GM12878 (cell line): ENCODE measurements at regions not wholly inside any gene's neighbourhood (a gene's known extent, or its start where the extent isn't known, plus 50 kb on each side); places are given as distances from the start of the nearest gene placed in this dataset.

Experiments used
- ATAC-seq: fragments of 200-7000 bp; cut with Tn5 transposase; 3 replicates; pipeline ENCODE4 v1.9.1; 2020; ENCODE audit warnings: mild to moderate bottlenecking, moderate library complexity
- BruUV-seq: library from RNA; stranded (reverse); fragments of 400-500 nt; replicated peaks from 2 replicates; lab custom pipeline; 2021; lab: Mats Ljungman, UMichigan
- CTCF ChIA-PET: fragments of 300-600 bp; sonication (Branson Sonifier 250); formaldehyde crosslinking; extraction: SDS; loops from one replicate; lab custom pipeline; 2021; ENCODE audit warnings: inconsistent platforms; lab: Yijun Ruan, JAX
- POLR2A ChIA-PET: fragments of 350-600 bp; formaldehyde crosslinking; extraction: SDS; loops from one replicate; lab custom pipeline; 2021; ENCODE audit warnings: inconsistent platforms; lab: Charles Lee
- RAD21 ChIA-PET: fragments of 300-600 bp; sonication (Branson Sonifier 250); formaldehyde crosslinking; loops from one replicate; lab custom pipeline; 2023; ENCODE audit warnings: antibody characterized with exemption; ENCODE audit not compliant: unreplicated experiment; lab: Charles Lee
- SMC1A ChIA-PET: fragments of 300-600 bp; sonication (Branson Sonifier 250); formaldehyde crosslinking; loops from one replicate; lab custom pipeline; 2023; ENCODE audit not compliant: unreplicated experiment, uncharacterized antibody; lab: Charles Lee
- DNase-seq: peaks from one replicate; pipeline ENCODE4 v3.0.0-alpha.2; 2011; ENCODE audit warnings: low read depth, low spot score
- FAIRE-seq: peaks from 3 replicates; lab custom pipeline; 2011; peaks lifted over from hg19 to GRCh38; lab: Jason Lieb, UNC
- H2AFZ ChIP-seq: 2 replicates; pipeline ENCODE4 v1.6.0; 2011; ENCODE audit warnings: low read depth, low read length, control low read depth; ENCODE audit not compliant: control insufficient read depth
- H3K27ac ChIP-seq: 2 replicates; pipeline ENCODE4 v1.5.1; 2011; ENCODE audit warnings: control low read depth; ENCODE audit not compliant: control insufficient read depth, insufficient read depth
- H3K27me3 ChIP-seq, 2 experiments: replicated peaks in 1 of 2; 2 replicates each; pipeline versions ENCODE4 v1.6.0 to v1.6.1; 2011; ENCODE audit warnings: low read length in 1 of 2; ENCODE audit not compliant: control insufficient read depth in 2 of 2, insufficient read depth in 2 of 2
- H3K36me3 ChIP-seq, 2 experiments: 2 replicates each; pipeline ENCODE4 v1.5.1; 2011; ENCODE audit warnings: low read length in 1 of 2; ENCODE audit not compliant: control insufficient read depth in 2 of 2, insufficient read depth in 2 of 2
- H3K4me1 ChIP-seq: 2 replicates; pipeline ENCODE4 v1.6.1; 2011; ENCODE audit warnings: mild to moderate bottlenecking, low read length, moderate library complexity, mixed read lengths; ENCODE audit not compliant: control insufficient read depth, insufficient read depth
- H3K4me2 ChIP-seq: 2 replicates; pipeline ENCODE4 v1.6.0; 2011; ENCODE audit warnings: control low read depth; ENCODE audit not compliant: control insufficient read depth, insufficient read depth
- H3K4me3 ChIP-seq: fragments of 200-600 bp; sonication (generic); 2 replicates; pipeline ENCODE4 v1.5.1; 2016
- H3K79me2 ChIP-seq: 2 replicates; pipeline ENCODE4 v1.6.0; 2011; ENCODE audit warnings: low read length; ENCODE audit not compliant: control insufficient read depth, insufficient read depth
- H3K9ac ChIP-seq: 2 replicates; pipeline ENCODE4 v1.8.0; 2011; ENCODE audit warnings: low read length, control low read depth, mixed read lengths; ENCODE audit not compliant: control insufficient read depth, insufficient read depth
- H3K9me3 ChIP-seq: replicated peaks from 3 replicates; pipeline ENCODE4 v1.5.1; 2011; ENCODE audit warnings: mild to moderate bottlenecking, low read length; ENCODE audit not compliant: control insufficient read depth, insufficient read depth
- H4K20me1 ChIP-seq: 2 replicates; pipeline ENCODE4 v1.6.0; 2011; ENCODE audit not compliant: control insufficient read depth, insufficient read depth
- BCL11A ChIP-seq: IDR thresholded peaks from 2 replicates; pipeline ENCODE4 v1.6.1; 2011; ENCODE audit warnings: low read depth, low read length
- E2F4 ChIP-seq: IDR thresholded peaks from 2 replicates; pipeline ENCODE4 v1.6.1; 2012; ENCODE audit warnings: low read depth, low read length, improper control_type of control experiment
- MEF2B ChIP-seq: fragments of 450-650 bp; IDR thresholded peaks from 2 replicates; pipeline ENCODE4 v1.6.1; 2018; ENCODE audit warnings: mild to moderate bottlenecking, moderate library complexity; ENCODE audit not compliant: partially characterized antibody, poor library complexity, severe bottlenecking
- NR2F1 ChIP-seq: fragments of 450-650 bp; conservative IDR thresholded peaks from 2 replicates; pipeline ENCODE4 v1.6.1; 2017; ENCODE audit warnings: mild to moderate bottlenecking
- RELA ChIP-seq: fragments of 450-650 bp; IDR thresholded peaks from 2 replicates; pipeline ENCODE4 v1.8.0; 2014; ENCODE audit warnings: borderline replicate concordance; ENCODE audit not compliant: partially characterized antibody
- YBX1 ChIP-seq: fragments of 450-650 bp; IDR thresholded peaks from 2 replicates; pipeline ENCODE4 v1.6.1; 2016; ENCODE audit warnings: antibody characterized with exemption
- WGBS: methylation state at CpG from one replicate; pipeline ENCODE4 v1.1.6; 2016; ENCODE audit warnings: low lambda C conversion rate; ENCODE audit not compliant: insufficient replicate concordance, insufficient coverage; ENCODE audit errors: missing lambda C conversion rate; 5-methylcytosine and 5-hydroxymethylcytosine counted together
- in situ Hi-C: fragments of 300-500 bp; cut with MboI; formaldehyde crosslinking; loops from 9 replicates; pipeline ENCODE4 v1.14.3; 2018; ENCODE audit warnings: mixed read lengths
- intact Hi-C: fragments of 100-400 bp; cut with micrococcal nuclease; formaldehyde crosslinking; loops from one replicate; pipeline ENCODE4 v1.14.2; 2022; ENCODE audit not compliant: unreplicated experiment

GRCh38 chr4:20383969-20384368 lies 132.3 kb downstream of the SLIT2 start (continued):
- TF ChIP-seq MEF2B (no peak), NR2F1 (no peak)

- no peaks in the 10 kb centered on the region for H3K27me3 ChIP-seq
- TF ChIP-seq RELA (no peak), BCL11A (no peak), E2F4 (no peak), YBX1 (no peak)
- TF ChIP-seq, all 136 proteins: peak for 0
- DNase-seq: no peak
- H3K27ac ChIP-seq: no peak overlapping the region
- no peaks in the 10 kb centered on the region for H4K20me1 ChIP-seq
- no peaks in the 10 kb centered on the region for H3K9me3 ChIP-seq
- no peaks in the 10 kb centered on the region for H3K79me2 ChIP-seq
- H3K4me3 ChIP-seq: no peak overlapping the region
- ChIA-PET POLR2A (no interaction called here), CTCF (interaction anchor here (4.6 kb wide), 1 partner anchor 10 kb away, joined by 27 read pairs; no protein-coding TSS in a partner anchor), SMC1A (interaction anchor here (1.6 kb wide), 1 partner anchor 11 kb away, joined by 4 read pairs; no protein-coding TSS in a partner anchor), RAD21 (no interaction called here)
- H3K4me2 ChIP-seq: no peak overlapping the region
- no peak overlapping the region for H3K9ac ChIP-seq
- intact Hi-C loops: no loop called here
- no peaks in the 10 kb centered on the region for H3K36me3 ChIP-seq
- 31% methylated on average over 5 of the region's 5 CpGs for WGBS
- no peak for ATAC-seq
- H2AFZ ChIP-seq: no peak overlapping the region
- H3K4me1 ChIP-seq: no peaks in the 10 kb centered on the region
- no TSS peak for BruUV-seq
- in situ Hi-C loops: no loop called here
- FAIRE-seq: no peak
These were observed 132.8 kb downstream of the SLIT2 start for GRCh38 chr4:20384456-20384855.
